Common myeloid progenitor, CD34-positive (primary cell): ENCODE measurements at regions not wholly inside any gene's neighbourhood (a gene's known extent, or its start where the extent isn't known, plus 50 kb on each side); places are given as distances from the start of the nearest gene placed in this dataset.

Experiments used
- CTCF ChIA-PET: fragments of 350-600 bp; sonication (Branson Sonifier 250); formaldehyde crosslinking; loops from one replicate; lab custom pipeline; 2021; ENCODE audit warnings: antibody characterized with exemption; lab: Charles Lee
- POLR2A ChIA-PET: fragments of 350-600 bp; sonication (Branson Sonifier 250); formaldehyde crosslinking; loops from one replicate; lab custom pipeline; 2021; ENCODE audit warnings: antibody characterized with exemption; lab: Charles Lee
- DNase-seq, 3 donors: peaks; one replicate each; pipeline versions ENCODE4 v3.0.0 to v3.0.0-alpha.2; 2013
- H3K27ac ChIP-seq, 2 experiments: 1 replicate in 1 of 2; 2 replicates in 1 of 2; pipeline ENCODE4 v1.7.0; 2013; ENCODE audit warnings: inconsistent platforms in 2 of 2, low read length in 2 of 2, mild to moderate bottlenecking in 2 of 2, low read depth in 1 of 2, moderate library complexity in 1 of 2; ENCODE audit not compliant: severe bottlenecking in 2 of 2, insufficient read depth in 1 of 2, poor library complexity in 1 of 2
- H3K27me3 ChIP-seq, 5 experiments: replicated peaks in 2 of 5; 1 replicate in 3 of 5; 2 replicates in 2 of 5; pipeline versions ENCODE4 v1.6.1 to v1.7.0; 2013; ENCODE audit warnings: low read length in 4 of 5, mild to moderate bottlenecking in 2 of 5, moderate library complexity in 2 of 5, inconsistent platforms in 1 of 5; ENCODE audit not compliant: insufficient read depth in 5 of 5, control insufficient read depth in 4 of 5
- H3K36me3 ChIP-seq, 4 experiments: 1 replicate in 2 of 4; 2 replicates in 2 of 4; pipeline versions ENCODE4 v1.6.1 to v1.7.0; 2013; ENCODE audit warnings: low read length in 3 of 4, control low read depth in 1 of 4, mild to moderate bottlenecking in 1 of 4; ENCODE audit not compliant: control insufficient read depth in 4 of 4, insufficient read depth in 4 of 4
- H3K4me1 ChIP-seq, 4 experiments: 1 replicate in 3 of 4; 2 replicates in 1 of 4; pipeline versions ENCODE4 v1.6.1 to v1.7.1; 2013; ENCODE audit warnings: low read length in 3 of 4, mild to moderate bottlenecking in 3 of 4, control low read depth in 1 of 4, inconsistent platforms in 1 of 4, moderate library complexity in 1 of 4; ENCODE audit not compliant: control insufficient read depth in 4 of 4, insufficient read depth in 4 of 4; ENCODE audit errors: control extremely low read depth in 1 of 4
- H3K4me3 ChIP-seq, 7 experiments: 1 replicate in 4 of 7; 2 replicates in 3 of 7; pipeline versions ENCODE4 v1.5.1 to v1.7.0; 2013; ENCODE audit warnings: mild to moderate bottlenecking in 7 of 7, low read length in 6 of 7, moderate library complexity in 6 of 7, inconsistent platforms in 2 of 7, low read depth in 2 of 7, control low read depth in 1 of 7; ENCODE audit not compliant: insufficient read depth in 4 of 7, control insufficient read depth in 1 of 7; ENCODE audit errors: extremely low read depth in 1 of 7
- H3K9me3 ChIP-seq, 5 experiments: 1 replicate in 4 of 5; 2 replicates in 1 of 5; pipeline versions ENCODE4 v1.6.1 to v1.7.1; 2013; ENCODE audit warnings: low read length in 4 of 5, mild to moderate bottlenecking in 2 of 5, inconsistent platforms in 1 of 5, low read depth in 1 of 5, moderate library complexity in 1 of 5; ENCODE audit not compliant: control insufficient read depth in 4 of 5, insufficient read depth in 2 of 5; ENCODE audit errors: control extremely low read depth in 1 of 5
- WGBS: methylation state at CpG from one replicate; pipeline ENCODE4 v1.1.5; 2013; ENCODE audit not compliant: insufficient coverage; 5-methylcytosine and 5-hydroxymethylcytosine counted together

DNA sequence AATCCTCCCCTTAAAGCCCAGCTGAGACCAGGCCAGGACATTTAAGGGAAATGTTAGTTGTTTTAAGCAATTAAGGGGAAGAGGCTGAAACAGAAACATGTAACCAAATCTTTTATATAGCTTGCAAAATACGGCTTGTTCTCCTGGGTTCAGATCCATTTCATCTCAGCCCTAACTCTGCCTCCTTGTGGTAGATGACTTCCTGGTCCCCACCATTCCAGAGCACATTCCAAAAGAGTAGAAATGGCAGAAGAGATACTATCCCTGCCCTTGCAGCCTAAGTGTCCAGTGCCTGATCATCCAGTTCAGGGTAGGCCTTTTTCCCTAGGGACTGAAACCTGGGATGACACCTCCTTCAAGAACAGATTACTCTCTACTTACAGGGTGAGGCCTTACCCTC, 266.2 kb upstream of the VEPH1 start:
- ChIA-PET CTCF (no interaction called here), POLR2A (no interaction called here)
- no peaks in the 10 kb centered on the region for H3K36me3 ChIP-seq
- H3K27me3 ChIP-seq, result no peaks in the 10 kb centered on the region
- H3K4me1 ChIP-seq, result no peaks in the 10 kb centered on the region
- no peaks in the 10 kb centered on the region for H3K9me3 ChIP-seq
- no peak overlapping the region for H3K4me3 ChIP-seq
- no peak for DNase-seq
- H3K27ac ChIP-seq, result no peak overlapping the region
- WGBS, result 89% methylated on average over 1 of the region's 1 CpG

GRCh38 chr3:157767607-157768006, 264.4 kb upstream of the VEPH1 start:
- Histone ChIP-seq H3K4me1 (no peaks in the 10 kb centered on the region), H3K4me3 (no peak overlapping the region), H3K27ac (no peak overlapping the region), H3K9me3 (no peaks in the 10 kb centered on the region), H3K36me3 (no peaks in the 10 kb centered on the region), H3K27me3 (no peaks in the 10 kb centered on the region)
- ChIA-PET POLR2A (interaction anchor here (0.6 kb wide), 1 partner anchor 9 kb away, joined by 5 read pairs; no protein-coding TSS in a partner anchor), CTCF (interaction anchor here (0.6 to 0.7 kb wide), 2 partner anchors 666 to 831 kb away, joined by 4 read pairs; no protein-coding TSS in a partner anchor)
- 100% methylated on average over 1 of the region's 1 CpG for WGBS
- DNase-seq, result no peak

DNA sequence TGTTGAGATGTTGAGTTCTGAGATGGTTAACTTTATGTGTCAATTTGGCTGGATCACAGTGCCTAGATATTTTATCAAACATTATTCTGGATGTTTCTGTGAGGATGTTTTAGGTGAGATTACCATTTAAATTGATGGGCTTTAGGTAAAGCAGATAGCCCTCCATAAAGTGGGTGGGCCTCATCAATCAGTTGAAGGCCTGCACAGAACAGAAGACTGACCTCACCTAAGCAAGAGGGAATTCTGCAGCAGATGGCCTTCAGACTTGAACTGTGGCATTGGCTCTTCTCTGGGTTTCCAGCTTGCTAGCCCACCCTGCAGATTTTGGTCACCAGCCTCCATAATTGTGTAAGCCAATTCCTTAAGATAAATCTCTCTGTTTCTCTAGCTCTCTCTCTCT, 260.4 kb upstream of the VEPH1 start:
- Histone ChIP-seq H3K27me3 (no peaks in the 10 kb centered on the region), H3K36me3 (no peaks in the 10 kb centered on the region), H3K4me3 (no peak overlapping the region), H3K9me3 (no peaks in the 10 kb centered on the region), H3K4me1 (no peaks in the 10 kb centered on the region), H3K27ac (no peak overlapping the region)
- DNase-seq, result no peak
- POLR2A ChIA-PET, result no interaction called here
- CTCF ChIA-PET, result interaction anchor here (0.6 kb wide), 1 partner anchor 467 kb away, joined by 3 read pairs; no protein-coding TSS in a partner anchor

DNA sequence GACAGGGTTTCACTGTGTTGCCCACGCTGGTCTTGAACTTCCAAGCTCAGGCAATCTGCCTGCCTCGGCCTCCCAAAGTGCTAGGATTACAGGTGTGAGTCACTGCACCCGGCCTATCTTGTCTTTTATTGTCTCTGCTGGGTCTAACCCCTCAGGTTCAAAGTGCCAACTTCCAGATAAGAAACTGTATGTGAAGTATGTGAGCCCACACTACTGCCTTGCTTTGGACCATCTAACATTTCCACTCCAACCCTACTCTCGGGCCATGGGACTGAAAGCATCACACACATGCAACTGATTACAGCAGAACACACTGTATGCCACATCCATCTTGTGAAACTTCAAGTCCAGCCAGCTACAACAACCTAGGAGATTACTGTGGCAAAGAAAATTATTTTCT, 256.1 kb upstream of the VEPH1 start:
- no peaks in the 10 kb centered on the region for H3K4me1 ChIP-seq
- no peak for DNase-seq
- H3K4me3 ChIP-seq, result no peak overlapping the region
- H3K27ac ChIP-seq, result no peak overlapping the region
- WGBS, result 92% methylated on average over 4 of the region's 4 CpGs
- H3K27me3 ChIP-seq, result no peaks in the 10 kb centered on the region
- no peaks in the 10 kb centered on the region for H3K9me3 ChIP-seq
- no peaks in the 10 kb centered on the region for H3K36me3 ChIP-seq
- ChIA-PET CTCF (no interaction called here), POLR2A (no interaction called here)

GRCh38 chr3:157755233-157755632, 252.0 kb upstream of the VEPH1 start:
- WGBS, result 62% methylated on average over 4 of the region's 5 CpGs
- Histone ChIP-seq H3K27me3 (no peaks in the 10 kb centered on the region), H3K27ac (no peak overlapping the region), H3K36me3 (no peaks in the 10 kb centered on the region), H3K4me3 (no peak overlapping the region), H3K9me3 (no peaks in the 10 kb centered on the region), H3K4me1 (no peaks in the 10 kb centered on the region)
- ChIA-PET CTCF (no interaction called here), POLR2A (no interaction called here)
- DNase-seq, result no peak

DNA sequence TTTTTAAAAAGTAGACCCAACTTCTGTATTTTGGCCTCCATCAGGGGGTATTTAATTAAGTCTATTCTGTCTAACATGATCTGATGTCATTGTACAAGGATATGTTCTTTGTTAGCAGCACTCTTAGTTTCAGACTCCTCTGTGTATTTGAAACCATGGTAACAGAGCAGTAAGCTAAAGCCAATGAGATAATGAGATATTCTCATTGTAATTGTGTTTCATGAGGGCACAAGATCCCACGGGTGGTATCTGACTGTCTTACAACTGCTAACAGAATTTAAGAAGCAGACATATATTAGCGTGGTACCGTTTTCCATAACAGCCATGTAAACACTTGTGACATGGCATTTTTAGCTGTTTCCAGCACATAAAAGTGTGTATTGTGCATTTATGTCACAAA, 251.2 kb upstream of the VEPH1 start:
- H3K27ac ChIP-seq, result no peak overlapping the region
- ChIA-PET CTCF (no interaction called here), POLR2A (no interaction called here)
- H3K4me3 ChIP-seq, result no peak overlapping the region
- no peaks in the 10 kb centered on the region for H3K4me1 ChIP-seq
- 74% methylated on average over 3 of the region's 3 CpGs for WGBS
- DNase-seq, result no peak
- H3K9me3 ChIP-seq, result no peaks in the 10 kb centered on the region
- no peaks in the 10 kb centered on the region for H3K27me3 ChIP-seq
- no peaks in the 10 kb centered on the region for H3K36me3 ChIP-seq

- Histone ChIP-seq H3K4me3 (no peak overlapping the region), H3K9me3 (no peaks in the 10 kb centered on the region), H3K27ac (no peak overlapping the region), H3K36me3 (no peaks in the 10 kb centered on the region), H3K4me1 (no peaks in the 10 kb centered on the region), H3K27me3 (no peaks in the 10 kb centered on the region)
- ChIA-PET CTCF (interaction anchor here (0.9 kb wide), 1 partner anchor 15 kb away, joined by 3 read pairs; no protein-coding TSS in a partner anchor), POLR2A (no interaction called here)
- 89% methylated on average over 3 of the region's 3 CpGs for whole genome bisulfite sequencing
- no peak for DNase-seq
Measured at GRCh38 chr3:157753787-157754136, 250.5 kb upstream of the VEPH1 start.
